GM18511 (cell line): ENCODE measurements at regions not wholly inside any gene's neighbourhood (a gene's known extent, or its start where the extent isn't known, plus 50 kb on each side); places are given as distances from the start of the nearest gene placed in this dataset.
A peak's percentile ranks its signal among the peaks of the same experiment; 100 is the strongest.

ENCODE experiments used
- ATAC-seq: cut with Tn5 transposase; IDR thresholded peaks from one replicate; pipeline ENCODE4 v1.9.1; 2021; ENCODE audit warnings: mild to moderate bottlenecking, moderate library complexity; ENCODE audit not compliant: unreplicated experiment

DNA sequence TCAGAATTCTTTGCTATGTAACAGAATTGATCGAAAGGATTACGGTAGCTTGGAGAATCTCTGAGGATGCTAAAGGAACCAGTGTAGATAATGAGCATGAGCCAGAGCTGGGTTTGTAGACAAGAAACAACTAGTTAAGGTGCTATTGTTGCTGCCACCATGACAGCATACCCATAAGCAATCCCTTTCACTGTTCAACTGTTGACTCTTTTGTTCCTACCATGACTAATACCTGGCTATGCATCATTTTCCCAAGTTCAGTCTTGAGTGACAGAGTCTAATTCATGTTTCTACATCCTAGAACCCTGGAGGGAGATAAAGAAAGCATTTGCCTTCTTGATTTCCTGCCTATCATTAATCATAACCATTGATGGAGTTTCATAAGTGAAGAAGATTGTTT lies 600.3 kb downstream of the OTOL1 start:
- ATAC-seq, result no peak

DNA sequence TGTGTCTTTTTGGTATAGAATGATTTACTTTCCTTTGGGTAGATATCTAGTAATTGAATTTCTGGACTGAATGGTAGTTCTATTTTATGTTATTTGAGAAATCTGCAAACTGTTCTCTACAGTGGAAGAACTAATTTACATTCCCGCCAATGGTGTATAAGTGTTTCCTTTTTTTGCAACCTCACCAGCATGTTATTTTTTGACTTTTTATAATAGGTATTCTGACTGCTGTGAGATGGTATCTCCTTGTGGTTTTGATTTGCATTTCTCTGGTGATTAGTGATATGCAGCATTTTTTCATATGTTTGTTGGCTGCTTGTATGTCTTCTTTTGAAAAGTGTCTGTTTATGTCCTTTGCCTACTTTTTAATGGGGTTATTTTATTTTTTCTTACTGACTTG lies 607.2 kb downstream of the OTOL1 start:
- ATAC-seq, result no peak

DNA sequence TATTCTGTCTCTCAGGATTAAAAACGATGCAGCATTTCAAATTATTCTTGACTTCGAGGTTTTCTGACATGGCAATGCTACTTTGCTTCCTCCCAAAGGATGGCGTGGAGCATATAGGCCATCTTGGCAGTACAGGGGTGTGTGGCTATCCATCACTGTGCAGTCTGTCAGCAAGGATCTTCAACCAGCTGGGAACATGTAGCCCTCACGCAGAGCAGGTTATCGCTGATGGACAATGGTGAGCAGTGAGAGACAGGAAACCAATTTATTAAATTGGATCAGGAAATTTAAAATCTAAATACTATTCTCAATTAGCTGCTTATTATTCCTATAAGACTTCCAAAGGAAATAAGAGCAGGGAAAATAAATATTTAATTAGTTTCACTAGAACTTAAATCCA lies 615.3 kb downstream of the OTOL1 start:
- ATAC-seq, result no peak

DNA sequence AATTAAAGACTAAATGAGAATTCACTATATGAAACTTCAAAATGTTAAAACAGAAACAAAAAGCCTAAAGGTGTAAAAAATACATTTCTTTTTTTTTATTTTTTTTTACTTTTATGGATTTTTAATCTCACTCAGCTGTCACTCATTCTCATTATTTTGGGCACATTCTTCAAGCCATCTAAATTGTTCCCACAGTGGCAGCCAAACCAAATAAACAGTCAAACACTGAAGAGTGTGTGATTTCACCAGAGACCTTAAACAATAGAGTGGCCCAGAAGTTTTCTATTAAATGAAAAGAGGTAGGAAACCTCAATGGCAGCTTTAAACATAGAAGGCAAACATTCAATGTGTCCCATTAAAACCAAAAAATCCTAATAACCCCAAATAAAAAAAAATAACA lies 616.1 kb downstream of the OTOL1 start:
- no peak for ATAC-seq

DNA sequence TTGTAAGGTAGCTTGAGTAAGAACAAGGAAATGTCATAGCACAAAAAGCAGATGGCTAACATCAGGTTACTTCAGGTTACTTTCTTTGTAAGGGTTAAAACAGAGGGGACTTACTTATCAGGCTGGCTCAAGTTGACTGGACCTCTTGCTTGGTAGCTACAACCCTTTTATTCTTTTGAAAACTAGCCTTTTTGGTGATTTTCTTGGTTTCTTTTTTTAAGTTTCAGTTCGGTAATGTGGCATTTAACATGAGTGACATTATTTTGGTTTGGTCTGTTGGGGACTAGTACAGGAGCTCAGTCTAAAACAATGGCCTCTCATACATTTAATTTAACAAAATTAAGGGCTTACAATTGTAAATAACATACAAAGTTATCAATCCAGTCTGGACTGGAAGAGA lies 621.4 kb downstream of the OTOL1 start:
- no peak for ATAC-seq

DNA sequence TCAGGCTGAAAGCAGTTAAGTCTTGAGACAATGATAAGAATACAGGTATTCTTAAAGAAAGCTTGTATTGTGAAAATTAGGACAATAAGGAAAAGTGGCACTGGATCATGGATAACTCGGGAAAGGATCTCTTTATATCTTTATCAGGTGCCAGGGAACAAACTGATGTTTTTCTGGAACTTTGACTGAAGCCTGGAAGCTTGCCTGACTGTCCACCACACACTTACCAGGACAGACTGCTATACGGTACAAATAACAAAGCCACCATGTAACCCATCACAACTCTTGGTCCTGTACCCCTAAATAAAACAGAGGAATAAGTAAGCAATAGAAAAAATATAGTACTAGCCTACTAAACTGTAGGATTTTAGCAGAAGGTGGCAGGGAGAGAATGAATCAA lies 623.0 kb downstream of the OTOL1 start:
- no peak for ATAC-seq

DNA sequence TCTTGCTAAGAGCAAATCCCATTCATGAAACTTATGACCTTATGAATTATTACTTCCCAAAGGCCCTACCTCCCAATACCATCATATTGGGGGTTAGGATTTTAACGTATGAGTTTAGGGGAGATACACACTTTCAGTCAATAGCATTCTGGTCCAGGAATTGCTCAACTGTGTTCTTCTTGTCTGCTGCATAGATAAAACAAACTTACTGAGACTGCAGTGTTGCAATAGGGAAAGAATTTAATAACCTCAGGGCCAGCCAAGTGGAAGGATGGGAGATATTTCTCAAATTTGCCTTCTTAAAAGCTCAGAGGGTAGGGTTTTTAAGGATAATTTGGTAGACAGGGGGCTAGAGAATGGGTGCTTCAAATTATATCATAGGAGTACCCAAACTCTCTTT lies 625.8 kb downstream of the OTOL1 start:
- no peak for ATAC-seq

DNA sequence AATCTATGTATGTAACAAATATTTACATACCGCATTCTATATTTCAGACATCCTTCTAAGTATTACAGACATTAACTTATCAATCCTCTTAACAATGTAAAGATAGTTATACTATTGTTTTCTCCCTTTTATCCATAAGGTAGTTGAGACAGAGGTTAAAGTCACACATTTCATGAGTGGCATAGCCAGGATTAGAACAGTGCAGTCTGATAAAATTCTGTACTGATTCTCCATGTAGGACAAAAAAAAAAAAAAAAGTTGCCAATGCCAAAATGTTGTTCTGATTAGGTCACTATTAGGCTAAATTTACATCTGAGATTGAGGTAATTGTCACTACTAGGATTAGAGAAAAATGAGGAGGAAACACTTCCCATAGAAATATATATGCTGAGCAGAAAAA lies 629.2 kb downstream of the OTOL1 start:
- no peak for ATAC-seq

DNA sequence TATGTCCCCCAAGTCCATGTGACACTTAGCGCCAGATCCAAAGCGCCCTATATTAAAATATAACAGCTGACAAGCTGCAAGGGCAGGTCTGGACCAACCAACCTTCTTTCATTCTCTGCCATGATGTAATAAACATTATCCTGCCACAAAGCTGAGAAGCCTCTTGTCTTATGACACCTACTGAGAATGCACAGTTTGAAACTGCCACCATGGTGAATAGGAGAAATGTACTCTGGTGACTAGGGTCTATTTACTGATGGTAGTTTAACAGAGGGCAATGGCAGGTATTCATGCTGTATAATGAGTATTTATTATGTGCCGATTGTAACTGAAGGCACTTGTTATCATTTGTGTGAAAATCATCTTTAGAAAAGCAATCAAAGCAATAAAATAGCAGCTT lies 634.0 kb downstream of the OTOL1 start:
- no peak for ATAC-seq

DNA sequence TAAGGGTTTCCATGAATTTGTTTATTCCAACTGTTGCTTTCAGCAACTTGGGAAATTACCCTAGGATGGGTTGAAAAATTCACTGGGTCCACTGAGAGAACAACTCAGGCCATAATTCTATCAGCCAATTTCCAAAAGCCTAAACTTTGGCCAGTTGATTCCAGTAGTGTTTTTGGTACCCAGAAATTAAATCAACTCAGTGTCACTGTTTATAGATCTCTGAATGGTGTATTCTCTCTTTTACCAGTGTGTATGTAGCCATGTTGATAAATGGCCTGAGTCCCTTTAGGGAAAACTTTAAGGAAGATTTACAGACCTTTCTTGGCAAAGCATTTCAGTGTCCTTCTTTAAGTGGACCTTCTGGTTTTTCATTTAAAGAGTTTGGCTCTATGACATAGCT lies 636.4 kb downstream of the OTOL1 start:
- no peak for ATAC-seq

DNA sequence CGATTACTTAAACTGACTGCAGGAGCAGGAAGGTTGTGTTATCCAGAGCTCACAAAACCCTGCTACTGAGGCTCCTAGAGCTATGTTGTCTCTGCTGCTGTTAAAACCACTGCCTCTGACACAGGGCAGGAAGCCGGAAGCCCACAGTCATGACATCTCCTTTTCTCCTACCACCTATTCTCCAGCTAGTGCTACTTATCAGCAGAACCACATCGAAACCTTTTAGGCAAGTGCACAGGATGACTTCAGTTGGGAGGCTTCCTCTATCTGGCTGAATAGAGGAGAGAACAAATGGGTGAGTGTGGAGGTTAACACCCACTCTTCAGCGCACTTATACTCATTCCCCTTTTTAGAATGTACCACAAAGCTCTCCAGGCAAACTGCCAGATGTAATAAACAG lies 638.0 kb downstream of the OTOL1 start:
- no peak for ATAC-seq

DNA sequence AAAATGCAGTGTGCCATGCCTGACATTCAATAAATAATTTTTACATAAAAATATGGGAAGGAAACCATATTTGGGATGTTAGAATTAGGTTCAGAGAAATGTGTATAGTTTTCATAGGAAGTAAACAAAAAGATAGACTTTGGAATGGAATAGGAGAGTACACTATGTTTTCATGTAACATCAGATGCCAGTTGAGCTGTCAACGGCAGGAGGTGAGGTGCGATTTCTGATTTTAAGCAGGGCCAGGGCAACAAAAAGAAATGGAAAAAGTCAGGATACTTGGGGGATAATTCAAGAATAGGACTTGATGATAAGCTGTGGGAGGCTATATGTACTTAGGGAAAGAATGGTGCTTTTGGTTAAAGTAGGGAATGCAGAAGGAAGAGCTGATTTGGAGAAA lies 639.5 kb downstream of the OTOL1 start:
- ATAC-seq, result no peak

DNA sequence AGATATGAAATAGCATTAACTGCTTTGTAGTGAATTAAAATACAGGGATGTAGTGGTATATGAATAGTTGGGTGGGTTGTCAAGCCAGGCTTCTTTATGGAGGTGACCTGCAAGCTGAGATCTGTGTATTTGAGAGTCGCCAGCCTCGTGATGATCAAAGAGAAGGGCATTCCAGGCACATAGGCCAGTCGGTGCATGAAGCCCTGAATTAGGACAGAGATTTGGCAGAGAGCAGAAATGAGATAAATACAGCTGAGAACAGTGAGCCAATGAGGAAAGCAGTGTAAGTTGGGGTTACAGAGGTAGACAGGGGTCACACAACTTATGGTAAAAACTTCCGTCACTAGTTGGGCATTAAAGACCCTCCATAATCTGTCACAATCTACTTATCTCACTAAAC lies 641.9 kb downstream of the OTOL1 start:
- ATAC-seq, result no peak

DNA sequence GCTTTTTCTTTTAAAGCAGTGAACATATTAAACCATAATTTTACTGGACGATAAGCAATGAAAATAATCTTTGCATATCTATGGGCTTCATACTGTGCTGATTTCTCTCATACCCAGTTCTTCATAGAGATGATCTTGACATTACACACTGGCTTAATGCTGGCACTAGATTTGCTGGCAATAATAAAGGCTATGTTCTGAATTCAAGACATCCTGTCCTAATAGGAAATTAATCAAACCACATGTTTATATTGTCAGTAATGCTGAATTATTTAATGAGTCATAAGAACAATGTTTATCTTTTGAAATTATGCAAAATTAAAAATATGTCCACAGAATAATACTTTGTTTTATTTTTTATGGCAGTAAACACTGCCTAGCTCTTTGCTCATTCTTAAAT lies 643.2 kb downstream of the OTOL1 start:
- ATAC-seq, result no peak

DNA sequence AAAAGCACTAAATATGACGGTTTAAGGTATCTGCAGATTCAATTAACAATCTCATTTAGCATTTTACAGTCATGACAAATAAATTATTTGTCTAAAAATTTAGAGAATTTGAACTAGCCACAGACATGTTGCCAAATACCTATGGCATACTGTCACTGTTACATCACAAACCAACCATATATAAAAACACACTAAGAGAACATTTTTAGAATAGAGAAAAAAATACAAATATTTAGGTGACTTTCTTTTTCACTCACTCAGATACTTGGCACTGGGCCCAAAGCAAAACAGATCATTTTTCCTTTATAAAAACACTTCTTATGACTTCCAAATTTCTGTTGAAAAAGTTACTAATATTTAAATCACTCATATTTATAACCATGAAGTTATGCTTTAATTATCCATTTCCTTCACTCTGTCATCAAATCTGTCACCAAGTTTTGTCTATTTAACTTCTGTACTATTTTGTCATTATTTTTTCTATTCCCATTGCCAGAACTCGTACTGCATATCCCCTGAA lies 644.7 kb downstream of the OTOL1 start:
- no peak for ATAC-seq

DNA sequence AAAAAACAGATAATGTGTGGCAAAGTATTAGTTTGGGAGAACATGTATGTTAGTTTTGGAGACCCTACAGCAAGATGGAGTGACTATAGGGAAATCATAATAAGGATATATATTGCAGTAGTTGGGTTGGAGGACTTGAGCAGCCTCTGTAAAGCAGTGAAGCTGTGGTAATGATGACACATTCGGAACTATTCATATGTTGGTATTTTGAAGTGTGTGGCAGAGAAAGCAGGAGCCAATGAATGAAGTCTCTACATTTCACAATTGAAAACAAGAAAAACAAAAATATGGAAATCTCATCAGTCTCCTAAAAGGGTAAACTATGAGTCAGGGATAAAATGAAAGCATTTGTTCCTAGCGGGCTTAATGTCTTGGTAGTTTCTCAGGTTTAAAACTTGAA lies 645.9 kb downstream of the OTOL1 start:
- no peak for ATAC-seq

DNA sequence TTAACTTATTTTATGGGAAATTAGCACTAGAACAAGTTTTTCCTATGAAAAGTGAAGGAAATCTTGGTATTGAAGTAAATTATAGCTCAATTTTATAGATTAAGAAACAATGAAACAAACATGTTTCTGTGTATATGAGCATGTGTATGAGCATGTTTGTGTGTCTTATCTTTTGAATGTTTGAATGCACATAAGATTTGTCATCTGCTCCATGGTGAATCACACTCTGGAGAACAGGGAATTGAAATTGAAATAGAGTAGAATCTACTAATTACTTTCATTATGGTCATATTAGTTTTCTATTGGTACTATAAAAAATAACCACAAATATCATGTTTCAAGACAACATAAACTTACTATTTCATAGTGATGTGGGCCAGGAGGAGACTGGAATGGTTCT lies 646.6 kb downstream of the OTOL1 start:
- no peak for ATAC-seq

DNA sequence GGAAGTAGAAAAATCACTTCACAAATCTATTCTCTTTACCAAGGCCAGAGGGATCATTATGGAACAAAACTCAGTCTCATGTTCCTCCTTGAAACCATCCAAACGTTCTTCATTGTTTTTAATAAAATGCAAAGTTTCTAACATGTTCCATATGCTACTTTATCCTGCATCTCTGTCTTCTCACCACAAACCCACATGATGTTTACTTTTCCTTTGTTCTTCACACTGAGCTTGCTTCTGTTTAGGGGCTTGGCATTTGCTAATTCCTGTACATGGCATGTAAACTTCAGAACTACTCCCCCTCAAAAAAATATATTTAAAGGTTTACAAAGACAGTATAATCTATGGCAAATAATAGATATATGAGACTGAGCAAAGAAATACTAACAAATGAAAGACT lies 651.4 kb downstream of the OTOL1 start:
- no peak for ATAC-seq

DNA sequence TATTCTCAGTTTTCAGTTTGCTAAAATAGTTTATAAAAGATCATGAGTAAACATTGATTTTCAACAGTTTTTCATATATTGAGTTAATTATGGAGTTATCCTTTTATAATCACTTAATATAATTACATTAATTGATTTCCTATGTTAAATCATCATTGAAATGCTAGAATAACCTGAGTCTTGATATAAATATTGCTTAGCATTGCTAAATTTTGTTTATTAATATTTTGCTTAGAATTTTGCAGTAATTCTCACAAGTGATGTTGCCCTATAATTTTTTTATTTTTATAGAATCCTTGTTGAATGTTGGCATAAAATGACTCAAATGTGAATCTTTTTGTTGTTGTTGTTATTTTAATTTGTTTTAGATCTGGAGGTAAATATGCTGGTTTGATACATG lies 654.2 kb downstream of the OTOL1 start:
- no peak for ATAC-seq

DNA sequence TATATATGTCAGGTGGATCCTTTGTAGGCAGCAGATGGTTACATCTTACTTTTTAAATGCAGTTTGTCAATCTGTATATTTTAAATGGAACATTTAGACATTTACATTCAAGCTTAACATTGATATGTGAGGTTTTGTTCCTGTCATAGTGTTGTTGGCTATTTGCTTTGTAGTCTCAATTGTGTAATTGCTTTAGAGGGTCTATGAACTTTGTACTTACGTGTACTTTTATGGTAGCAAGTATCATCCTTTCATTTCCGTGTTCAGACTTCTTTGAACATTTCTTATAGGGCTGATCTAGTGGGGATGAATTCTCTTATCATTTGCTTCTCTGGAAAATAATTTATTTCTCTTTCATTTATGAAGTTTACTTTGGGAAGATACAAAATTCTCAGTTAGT lies 656.0 kb downstream of the OTOL1 start:
- no peak for ATAC-seq

DNA sequence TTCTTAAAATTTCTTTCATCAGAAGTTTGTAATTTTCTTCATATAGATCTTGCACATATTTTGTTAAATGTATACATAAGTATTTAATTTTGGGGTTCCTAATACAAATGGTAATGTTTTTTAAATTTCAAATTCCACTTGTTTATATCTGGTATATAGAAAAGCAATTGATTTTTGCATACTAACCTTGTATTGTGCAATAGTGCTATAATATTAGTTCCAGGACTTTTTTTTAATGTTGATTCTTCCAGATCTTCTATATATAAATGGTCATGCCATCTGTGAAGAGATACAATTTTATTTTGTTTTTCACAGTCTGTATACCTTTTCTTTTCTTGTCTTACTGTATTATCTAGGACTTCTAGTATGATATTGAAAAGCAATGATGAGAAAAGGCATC lies 665.0 kb downstream of the OTOL1 start:
- no peak for ATAC-seq

DNA sequence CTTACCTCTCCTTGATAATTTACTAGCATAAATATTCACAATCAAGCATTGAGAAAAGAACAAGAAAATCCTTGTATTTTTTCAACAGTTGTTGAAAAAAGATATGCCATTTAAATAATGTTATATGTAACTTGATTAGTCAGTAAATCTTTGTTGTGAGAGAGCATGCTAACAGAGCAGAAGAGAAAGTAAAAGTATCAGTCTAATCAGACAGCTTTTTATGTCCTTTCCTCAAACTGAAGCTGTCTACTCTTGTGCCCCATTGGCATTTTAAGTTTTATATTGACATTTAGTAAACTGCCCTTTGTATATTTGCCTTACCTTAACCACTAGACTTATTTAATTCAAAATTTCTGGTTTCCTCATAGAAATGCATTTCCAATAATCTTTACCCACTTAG lies 668.7 kb downstream of the OTOL1 start:
- ATAC-seq, result peak; percentile 58

DNA sequence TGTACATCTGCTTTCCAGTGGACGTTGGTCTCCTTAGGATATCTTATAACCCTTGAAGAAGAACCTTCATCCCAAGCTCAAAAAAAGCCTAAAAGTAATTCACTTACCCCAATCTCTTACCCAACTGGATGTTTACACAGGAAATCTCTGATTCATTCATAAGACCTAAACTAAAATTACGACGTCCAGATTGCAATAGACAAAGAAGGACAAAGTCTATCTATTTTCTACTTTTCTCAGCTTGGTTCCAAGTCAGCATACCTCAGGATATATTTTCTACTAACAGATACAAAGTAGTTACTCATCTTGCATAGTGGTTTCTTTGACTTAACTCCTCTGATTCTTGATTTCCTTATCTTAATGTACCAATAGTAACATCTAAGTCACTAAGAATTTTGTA lies 669.9 kb downstream of the OTOL1 start:
- no peak for ATAC-seq

DNA sequence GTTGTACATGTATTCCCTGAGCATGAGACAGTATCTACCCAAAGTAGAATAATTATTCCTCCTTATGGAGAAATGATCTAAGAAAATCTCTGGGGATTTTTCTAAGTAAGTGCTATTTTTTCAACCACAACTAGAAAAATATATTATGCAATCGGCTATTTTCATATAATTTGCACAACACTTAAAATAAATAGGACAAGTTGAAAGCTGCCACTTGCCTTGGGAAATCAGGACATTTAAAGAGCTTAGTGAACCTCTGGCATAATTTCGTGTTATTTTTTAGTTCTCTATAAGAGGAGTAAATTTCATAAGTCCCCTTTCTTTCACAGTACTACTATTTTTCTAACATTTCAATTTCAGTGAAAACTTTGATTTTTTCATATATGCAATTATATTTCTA lies 672.1 kb downstream of the OTOL1 start:
- no peak for ATAC-seq
